ENCODE measurements at regions not wholly inside any gene's neighbourhood (a gene's known extent, or its start where the extent isn't known, plus 50 kb on each side); places are given as distances from the start of the nearest gene placed in this dataset.
"Not testable (repeated sequence)": the region's sequence is repeated elsewhere in the genome, so short reads cannot be mapped to it uniquely, and the experiment has no call there.

GRCh38 chr15:38818157-38818790, 253.7 kb upstream of the RASGRP1 start:
- no peak for DNase-seq

DNA sequence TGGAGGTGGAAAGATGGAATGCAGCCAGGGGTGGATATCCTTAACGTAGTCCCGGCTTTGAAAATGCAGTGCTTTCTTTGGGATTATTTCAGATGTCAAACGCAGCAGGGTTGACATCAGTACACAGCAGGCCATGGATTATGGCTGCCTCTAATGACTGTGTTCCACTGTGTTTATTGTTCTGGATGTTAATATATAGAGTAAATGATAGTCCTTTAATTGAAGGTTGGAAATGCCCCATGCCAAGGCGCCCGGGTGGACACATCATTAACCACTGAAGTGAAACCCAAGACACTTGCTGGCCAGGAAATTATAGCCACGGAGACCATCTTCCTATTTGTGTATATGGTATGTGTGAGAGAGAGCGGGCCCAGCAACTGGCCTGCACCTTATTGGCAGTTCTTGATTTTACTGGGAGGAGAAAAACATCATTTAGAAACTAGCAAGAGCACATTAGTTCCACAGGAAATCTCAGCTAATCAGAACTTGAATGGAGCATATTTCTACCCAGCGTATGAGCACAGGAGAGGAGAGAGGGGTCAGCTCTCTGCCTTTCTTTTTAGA, 254.9 kb upstream of the RASGRP1 start:
- no peak for DNase-seq

- DNase-seq, result no peak
Measured at GRCh38 chr15:38823263-38823662, 258.6 kb upstream of the RASGRP1 start.

GRCh38 chr15:38824719-38825118, 260.1 kb upstream of the RASGRP1 start:
- no peak for DNase-seq

DNA sequence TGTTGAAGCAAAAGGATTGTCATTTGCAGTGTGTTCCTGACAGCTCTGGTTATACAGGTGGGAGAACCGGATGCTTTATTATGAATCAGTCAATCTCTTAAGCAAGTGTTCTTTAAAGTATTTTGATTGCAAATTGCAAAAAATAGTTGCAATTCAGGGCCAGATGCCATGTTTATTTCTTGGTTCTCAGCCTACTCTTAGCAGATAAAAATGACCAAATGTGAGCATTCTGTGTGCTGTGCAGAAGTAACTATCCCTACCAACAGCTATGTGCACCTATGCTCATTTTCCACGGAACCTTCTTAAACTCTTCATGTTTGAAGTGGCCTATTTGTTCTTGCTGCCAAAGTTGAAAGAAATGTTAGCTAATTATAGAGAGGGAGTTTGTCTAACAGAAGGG, 262.3 kb upstream of the RASGRP1 start:
- DNase-seq, result no peak

- DNase-seq, result no peak
Measured at GRCh38 chr15:38828031-38828532, 263.5 kb upstream of the RASGRP1 start.

DNA sequence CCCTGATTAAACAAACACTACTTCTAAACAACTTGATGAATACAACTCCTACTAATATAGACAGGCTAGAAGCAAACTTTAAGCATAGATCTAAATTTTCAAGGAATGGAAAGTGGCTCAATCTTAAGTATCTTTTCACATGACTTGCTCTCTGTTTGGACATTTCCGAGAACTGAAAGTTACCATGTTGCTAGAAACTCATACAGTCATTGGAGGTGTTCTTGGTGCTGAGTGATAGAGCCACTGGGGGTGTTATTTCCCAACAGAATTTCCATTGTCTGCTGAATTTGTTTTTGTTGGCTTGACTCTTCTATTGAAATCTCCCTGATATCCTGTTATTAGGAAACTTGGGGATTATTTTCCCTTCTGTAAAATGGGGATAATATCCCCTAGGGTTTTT, 264.5 kb upstream of the RASGRP1 start:
- no peak for DNase-seq

GRCh38 chr15:38842226-38842625, 277.6 kb upstream of the RASGRP1 start:
- no peak for DNase-seq

- DNase-seq, result no peak
Measured at GRCh38 chr15:38843051-38843501, 278.5 kb upstream of the RASGRP1 start.

DNA sequence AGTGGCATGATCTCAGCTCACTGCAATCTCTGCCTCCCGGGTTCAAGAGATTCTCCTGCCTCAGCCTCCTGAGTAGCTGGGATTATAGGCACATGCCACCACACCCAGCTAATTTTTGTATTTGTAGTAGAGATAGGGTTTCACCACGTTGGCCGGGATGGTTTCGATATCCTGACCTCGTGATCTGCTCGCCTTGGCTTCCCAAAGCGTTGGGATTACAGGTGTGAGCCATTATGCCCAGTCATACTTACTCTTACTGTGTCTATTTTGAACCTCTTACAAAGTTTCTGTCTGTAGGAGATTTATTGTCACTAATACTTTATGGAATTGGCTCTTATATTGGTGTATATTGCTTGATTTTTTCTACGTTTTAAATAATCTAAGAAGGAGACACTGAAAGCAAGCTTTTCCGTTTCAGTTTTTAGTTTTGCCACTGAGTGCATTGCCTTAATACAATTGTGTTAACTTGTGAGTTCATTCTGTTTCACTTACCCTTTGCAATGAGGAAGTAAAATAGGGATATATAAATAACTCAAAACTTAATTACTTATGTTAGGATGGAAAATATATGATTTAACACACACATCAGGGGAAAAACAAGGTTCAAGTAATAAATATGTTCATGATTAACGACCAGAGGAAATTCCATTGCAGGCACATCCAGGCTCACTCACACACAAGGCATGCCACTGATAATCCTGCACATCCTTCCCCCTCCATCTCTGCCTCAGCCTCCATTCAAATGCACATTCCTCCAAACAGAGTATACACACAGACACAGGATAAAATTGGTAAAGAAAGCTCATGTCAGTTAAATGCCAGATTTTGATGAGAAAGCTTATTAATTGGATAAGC, 279.3 kb upstream of the RASGRP1 start:
- DNase-seq, result no peak

DNA sequence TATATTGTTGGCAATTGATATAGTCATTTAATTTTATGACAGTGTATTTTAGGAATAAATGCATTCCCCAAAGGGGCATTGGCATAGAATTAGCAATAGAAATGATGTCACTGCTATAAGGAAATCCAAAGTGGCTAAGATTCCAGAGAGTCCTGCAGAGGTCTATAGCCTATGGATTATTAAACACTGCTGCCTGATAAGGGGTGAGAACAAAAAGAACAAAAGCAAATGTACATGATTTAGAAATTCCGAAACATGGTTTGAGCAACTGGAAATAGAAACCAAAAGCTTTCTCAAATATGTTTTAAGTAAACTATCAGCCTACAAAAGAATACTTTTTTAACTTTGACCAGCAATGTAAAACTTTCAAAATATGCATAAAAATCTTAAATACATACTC, 280.1 kb upstream of the RASGRP1 start:
- no peak for DNase-seq

DNA sequence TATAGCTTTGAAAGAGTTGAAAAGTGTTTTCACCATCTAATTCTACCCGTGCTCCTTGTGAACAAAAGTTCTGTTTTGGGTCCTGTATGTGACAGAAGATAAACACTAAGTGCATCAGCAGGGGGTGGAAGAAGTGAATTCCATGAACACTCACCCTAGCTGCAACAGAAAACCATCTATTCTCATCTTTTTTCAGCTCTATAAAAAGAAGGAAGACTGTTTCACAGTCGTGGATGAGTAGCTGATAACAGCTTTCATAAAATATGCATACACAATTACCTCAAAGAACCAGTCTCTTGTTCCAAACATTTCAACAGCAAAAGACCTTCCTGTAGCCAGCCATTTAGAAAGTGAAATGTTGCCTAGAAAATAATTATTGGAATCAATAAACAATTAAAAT, 281.7 kb upstream of the RASGRP1 start:
- no peak for DNase-seq

DNA sequence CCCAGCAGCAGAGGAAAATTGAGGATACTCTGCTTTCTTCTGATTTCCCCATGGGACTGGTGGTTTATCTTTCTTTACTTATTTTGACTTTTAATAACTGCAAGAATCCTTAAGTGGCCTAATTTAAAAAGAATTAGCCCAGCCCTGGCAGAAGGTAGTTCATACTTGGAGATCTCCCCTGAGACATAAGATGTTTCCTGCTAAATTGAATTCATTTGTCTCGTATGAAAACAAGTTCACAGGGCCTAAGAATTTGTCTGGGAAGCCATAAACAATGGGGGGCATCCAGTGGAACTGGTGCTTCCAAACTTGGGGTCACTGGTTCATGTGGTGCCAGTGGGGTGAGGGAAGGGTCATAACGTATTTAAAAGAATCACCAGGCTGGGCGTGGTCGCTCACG, 283.1 kb upstream of the RASGRP1 start:
- no peak for DNase-seq

DNA sequence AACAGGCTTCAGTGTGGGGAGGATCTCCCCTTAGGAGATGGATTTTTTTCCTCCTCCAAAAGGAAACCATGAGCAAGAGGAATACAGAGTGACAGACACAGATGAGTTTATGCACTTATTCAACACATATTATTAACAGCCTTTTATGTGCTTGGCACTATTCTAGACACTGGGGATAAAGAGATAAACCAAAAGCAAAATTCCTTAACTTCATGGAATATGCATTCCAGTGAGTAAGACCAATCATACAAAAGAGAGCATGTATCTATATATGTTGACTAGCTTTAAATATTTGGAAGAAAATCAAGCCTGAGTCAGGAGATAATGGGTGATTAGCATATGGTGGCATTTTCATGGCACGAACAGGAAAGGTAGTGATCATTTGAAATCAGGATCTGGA, 284.4 kb upstream of the RASGRP1 start:
- no peak for DNase-seq

GRCh38 chr15:38852188-38852587, 287.6 kb upstream of the RASGRP1 start:
- DNase-seq, result not testable (repeated sequence)

GRCh38 chr15:38853608-38854007, 289.0 kb upstream of the RASGRP1 start:
- DNase-seq, result peak; percentile 21

- DNase-seq, result no peak
Measured at GRCh38 chr15:38854506-38854905, 289.9 kb upstream of the RASGRP1 start.

DNA sequence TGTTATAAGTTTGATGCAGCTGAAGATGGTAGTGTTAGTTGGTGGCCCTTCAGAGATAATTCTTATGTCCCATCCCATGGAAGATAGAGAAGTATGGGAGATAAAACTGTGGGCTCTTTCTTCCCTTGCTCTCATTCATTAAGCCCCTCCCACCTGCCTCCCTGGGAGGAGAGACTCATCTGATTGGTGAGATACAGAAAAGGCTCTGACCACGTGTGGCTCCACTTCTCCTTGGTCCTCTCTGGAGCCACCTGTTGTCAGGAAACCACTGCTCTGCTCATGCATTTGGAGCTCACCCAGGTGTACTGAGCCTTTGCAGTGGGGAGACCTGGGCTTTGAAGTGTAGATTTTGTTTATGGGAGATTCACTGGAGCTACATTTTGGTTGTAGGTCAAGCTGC, 293.2 kb upstream of the RASGRP1 start:
- no peak for DNase-seq

DNA sequence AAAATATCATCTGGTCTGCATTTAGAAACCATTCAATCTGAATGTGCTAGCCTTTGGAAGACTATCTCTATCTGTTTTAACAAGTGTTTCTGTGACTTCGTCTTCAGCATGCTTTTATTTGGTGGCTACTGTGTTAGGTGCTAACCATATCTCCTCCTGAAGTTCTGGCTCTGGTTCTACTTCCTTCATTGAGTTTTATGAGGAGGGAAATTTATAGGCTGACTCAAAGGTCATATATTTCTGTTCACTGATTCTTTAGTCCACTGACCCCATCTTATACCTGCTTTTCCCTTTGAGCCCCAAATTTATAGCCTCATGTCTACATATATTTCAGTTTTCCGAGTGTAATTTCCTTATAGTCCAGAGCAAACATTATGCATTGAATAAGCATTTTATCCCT, 295.0 kb upstream of the RASGRP1 start:
- no peak for DNase-seq

- no peak for DNase-seq
Measured at GRCh38 chr15:38860253-38860652, 295.6 kb upstream of the RASGRP1 start.

DNA sequence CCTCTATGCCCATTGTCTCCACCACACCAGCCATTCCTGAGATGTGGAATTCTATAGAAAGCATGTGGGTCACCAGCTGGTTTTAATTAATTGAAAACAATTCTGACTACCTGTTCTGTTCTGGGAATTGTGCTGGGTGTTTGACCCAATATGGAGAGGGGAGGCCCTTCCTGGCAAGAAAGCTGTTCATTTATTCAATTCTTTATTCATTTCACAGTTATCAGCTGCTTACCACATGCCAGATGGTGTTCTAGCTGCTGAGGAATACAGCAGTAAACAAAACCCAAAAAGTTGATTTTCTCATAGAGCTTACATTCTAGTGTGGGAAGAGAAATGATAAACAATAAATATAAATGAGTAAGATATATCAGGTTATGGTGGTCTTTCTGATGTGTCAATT, 296.1 kb upstream of the RASGRP1 start:
- no peak for DNase-seq

DNA sequence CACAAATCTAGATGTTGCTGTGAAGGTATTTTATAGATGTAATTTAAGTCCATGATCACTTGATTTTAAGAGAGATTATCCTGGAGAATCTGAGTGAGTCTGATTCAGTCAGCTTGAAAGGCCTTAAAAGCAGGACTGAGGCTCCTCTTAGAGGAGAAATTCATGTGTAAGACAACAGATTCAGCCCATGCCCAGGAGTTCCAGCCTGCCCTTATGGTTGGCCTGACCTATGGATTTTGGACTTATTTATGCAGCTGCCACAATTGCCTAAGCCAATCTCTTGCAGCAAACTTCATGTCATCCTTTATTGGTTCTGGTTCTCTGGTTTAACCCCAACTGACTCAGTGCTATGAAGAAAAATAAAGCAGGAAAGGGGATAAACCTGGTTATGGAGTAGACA, 296.5 kb upstream of the RASGRP1 start:
- DNase-seq, result no peak

- no peak for DNase-seq
Measured at GRCh38 chr15:38862099-38862498, 297.5 kb upstream of the RASGRP1 start.

DNA sequence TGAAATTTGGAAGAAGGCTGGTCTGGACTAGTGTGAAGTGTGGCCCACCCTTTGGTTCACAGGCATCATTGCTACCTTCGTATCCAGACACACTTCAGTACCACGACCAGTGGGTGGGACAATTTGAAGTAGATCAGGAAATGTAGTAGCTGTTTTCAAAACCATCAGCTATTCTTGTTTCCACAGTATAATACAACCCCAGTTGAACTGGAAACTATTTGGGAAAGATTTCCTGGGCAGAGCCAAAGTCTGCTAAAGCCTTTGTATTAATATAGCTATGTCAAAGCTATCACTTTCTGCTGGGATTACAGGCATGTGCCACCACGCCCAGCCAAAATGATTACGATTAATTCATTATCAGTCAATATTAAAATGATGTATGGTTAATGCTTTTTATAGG, 298.8 kb upstream of the RASGRP1 start:
- DNase-seq, result no peak
